GM21515 (cell line): ENCODE measurements at regions not wholly inside any gene's neighbourhood (a gene's known extent, or its start where the extent isn't known, plus 50 kb on each side); places are given as distances from the start of the nearest gene placed in this dataset.
A peak's percentile ranks its signal among the peaks of the same experiment; 100 is the strongest.
"Not testable (repeated sequence)": the region's sequence is repeated elsewhere in the genome, so short reads cannot be mapped to it uniquely, and the experiment has no call there.

ENCODE experiments used
- ATAC-seq: cut with Tn5 transposase; IDR thresholded peaks from one replicate; pipeline ENCODE4 v1.9.1; 2021; ENCODE audit not compliant: unreplicated experiment

DNA sequence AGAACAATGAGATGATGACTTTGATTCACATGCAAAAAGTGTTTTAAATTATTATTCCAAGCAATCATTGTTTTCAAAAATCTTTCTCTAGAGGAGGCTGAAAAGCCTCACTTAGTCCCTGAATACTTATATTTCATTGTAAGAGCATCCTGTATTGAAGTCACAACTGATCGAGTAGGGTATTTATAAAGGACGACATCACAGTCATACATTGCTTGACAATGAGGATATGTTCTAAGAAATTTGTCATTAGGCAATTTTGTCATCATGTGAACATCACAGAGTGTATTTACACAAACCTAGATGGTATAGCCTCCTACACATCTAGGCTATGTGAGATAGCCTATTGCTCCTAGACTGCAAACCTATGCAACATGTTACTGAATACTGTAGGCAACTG is 510.4 kb upstream of the RGMB start:
- ATAC-seq: no peak

DNA sequence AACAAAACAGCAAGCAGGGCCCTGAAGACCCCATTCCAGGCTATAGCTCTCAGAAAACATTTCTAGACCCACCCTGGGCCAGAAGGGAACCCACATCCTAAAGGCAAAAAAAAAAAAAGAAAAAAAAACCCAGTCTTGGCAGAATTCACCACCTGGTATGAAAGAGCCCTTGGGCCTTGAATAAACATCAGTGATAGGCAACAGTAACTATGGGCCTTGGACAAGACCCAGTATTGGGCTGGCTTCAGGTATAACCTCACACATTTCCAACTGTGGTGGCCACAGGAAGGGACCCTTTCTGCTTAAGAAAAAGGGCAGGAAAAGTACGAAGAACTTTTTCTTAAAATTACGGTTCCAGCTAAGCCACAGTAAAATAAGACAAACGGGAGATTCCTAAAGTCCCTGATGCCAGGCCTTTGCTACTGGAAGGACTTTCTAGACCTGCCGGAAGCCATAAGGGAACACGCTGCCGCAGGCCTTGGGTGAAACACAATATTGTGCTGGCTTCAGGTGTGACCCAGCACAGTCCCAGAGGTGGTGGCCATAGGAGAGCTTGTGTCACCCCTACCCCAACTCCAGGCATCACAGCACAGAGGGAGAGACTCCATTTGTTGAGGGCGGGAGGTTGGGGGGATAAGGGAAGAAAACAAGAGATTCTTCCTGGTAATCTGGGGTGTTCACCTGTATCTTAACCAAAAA is 505.2 kb upstream of the RGMB start:
- no peak for ATAC-seq

DNA sequence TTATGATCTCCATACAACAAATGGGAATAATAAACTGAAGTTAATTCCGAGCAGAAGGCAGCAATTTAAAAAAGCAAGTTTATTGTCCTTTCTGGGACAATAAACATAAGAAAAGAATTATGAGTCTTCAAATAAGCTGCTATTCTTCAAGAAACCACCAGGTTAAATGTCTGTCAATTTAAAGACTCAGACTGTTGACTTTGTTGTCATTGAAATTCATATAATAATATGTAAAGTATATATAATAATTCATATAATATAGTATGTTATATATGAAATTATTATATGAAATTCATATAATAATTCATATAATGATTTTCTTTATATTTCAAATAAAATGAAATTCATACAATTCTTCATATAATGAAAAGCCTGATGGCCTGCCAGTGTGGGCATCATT is 497.5 kb upstream of the RGMB start:
- no peak for ATAC-seq

DNA sequence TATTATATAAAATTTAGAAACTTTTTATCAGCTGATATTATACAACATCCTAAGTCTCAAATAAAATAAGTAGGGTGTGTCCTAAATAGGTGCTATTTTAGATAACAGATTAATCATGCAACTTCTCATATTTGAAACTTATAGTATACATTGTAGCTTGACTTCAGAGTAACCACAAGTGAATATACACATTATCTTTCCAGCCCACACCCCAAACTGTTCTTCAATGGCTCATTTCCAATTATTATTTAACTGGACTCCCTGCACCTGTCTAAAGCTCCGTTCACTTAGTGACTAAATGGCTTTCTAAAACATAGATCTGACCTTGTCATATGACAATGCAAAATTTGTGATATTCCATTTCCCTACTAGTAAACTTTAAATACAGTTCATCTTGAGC is 490.9 kb upstream of the RGMB start:
- no peak for ATAC-seq

DNA sequence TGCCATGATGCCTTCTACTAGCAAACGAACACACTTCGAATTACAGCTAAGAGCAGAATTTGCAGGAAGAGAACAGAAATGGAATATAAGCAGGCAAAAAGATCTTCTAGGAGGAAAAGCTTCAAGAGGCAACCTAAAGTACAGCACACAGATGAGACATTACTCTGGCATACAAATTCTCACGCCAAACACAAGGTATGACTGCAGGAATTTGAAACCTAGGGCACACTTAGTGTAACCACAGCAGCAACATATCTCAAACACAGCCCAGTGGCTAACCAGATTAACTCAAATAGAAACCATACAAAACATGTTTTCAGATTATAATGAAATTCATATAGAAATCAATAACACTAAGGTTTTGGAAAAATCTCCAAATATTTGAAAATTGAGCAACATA is 481.0 kb upstream of the RGMB start:
- no peak for ATAC-seq

DNA sequence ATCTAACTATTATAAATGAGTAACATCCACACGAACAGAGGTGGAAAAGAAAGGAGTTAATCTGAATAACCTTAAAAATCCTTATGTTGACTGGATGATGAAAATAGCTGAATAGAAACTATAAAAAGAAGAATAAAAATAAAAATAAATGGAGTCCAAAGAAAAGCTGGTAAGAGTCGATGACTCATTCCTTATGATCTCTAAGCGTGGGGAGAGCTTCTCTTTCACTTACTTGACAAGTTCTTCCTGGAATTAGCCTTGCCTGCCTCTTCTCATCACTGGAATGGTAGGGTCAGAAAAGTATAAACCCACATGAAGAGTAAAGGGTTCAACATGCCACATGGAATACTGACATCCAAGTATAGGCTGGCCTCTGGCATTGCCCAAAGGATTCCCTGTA is 477.0 kb upstream of the RGMB start:
- no peak for ATAC-seq

DNA sequence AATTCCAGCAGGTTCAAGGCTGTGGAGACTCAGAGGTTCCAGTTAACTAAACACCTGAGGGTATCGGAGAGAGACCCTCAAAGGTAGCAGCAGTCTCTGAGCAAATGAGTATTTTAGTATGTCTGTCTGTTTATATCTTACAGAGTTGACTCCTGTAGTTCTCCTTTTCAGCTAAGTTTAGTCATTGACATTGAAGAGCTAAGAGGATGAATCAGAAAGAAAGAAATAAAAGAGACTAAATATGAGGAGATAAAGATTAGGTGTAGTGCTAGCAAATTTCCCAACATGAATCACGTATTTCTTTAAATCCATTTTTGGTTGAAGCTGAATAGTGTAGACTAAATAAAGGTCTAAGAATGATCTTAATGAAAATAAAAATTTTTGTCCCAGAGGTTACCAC is 474.0 kb upstream of the RGMB start:
- no peak for ATAC-seq

DNA sequence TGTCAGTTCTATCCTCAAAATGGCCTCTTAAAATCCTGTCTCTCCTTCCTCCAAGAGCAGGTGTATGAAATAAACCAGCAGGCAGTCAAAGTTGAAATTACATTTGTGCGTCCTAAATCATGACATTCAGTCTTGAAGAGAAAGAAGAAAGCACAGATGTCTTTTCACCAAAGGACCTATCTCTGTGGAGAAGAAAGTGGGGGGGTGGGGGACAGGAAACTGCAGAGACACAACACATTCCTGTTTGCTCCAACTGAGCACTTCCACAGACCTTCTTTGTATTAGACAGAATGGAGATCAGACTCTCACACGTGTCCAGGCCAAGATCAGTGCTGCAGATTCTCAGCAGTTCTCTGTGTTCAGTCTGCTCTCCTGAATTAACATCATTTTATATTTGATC is 471.9 kb upstream of the RGMB start:
- ATAC-seq: no peak

DNA sequence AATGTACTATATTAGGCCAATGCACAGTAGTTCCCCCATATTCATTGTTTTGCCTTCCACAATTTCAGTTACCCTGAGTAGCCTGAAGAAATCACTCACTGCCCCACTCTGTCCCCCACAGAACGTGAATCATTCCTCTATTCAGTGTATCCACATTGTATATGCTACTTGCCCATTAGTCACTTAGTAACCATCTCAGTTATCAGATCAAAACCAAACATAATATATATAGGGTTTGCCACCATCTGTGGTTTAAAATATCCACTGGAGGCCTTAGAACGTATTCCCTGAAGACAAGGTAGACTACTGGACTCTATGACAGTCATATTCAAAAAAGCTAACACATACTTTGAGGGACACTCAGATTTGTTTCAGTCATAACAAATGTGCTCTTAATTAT is 465.7 kb upstream of the RGMB start:
- no peak for ATAC-seq

DNA sequence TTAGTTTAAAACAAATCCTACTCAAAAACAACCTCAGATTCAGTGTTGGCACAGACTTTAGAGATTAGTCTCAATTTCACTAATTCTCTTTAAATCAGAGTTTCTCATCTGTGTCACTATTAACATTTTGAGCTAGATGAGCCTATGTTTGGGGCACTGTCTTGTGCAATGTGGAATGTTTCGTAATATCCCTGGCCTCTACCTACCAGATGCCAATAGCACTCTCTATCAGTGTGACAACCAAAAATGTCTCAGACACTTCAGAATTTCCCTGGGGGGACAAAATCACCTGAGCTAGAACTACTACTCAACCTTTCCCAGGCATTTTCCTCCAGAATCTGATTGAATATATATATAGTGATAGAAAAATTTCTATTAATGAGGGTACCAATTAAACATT is 465.2 kb upstream of the RGMB start:
- ATAC-seq: no peak

DNA sequence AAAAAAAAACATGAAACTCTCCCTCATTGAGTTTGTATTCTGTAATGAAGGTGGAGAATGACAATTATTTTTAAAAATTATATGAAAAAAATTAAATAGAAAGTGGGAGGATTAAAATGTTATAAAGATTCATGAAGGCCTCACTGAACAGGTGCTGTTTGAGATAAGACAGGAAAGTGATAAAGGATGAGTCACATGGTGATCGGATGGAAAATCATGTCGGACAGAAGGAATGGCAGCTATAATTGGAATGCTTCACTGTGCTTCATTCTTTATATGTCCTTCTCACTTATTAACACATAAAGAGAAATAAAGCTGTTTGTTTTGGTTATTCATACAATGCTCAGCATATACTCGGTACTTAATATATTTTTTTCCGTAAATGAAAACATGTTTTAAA is 464.5 kb upstream of the RGMB start:
- ATAC-seq: no peak

DNA sequence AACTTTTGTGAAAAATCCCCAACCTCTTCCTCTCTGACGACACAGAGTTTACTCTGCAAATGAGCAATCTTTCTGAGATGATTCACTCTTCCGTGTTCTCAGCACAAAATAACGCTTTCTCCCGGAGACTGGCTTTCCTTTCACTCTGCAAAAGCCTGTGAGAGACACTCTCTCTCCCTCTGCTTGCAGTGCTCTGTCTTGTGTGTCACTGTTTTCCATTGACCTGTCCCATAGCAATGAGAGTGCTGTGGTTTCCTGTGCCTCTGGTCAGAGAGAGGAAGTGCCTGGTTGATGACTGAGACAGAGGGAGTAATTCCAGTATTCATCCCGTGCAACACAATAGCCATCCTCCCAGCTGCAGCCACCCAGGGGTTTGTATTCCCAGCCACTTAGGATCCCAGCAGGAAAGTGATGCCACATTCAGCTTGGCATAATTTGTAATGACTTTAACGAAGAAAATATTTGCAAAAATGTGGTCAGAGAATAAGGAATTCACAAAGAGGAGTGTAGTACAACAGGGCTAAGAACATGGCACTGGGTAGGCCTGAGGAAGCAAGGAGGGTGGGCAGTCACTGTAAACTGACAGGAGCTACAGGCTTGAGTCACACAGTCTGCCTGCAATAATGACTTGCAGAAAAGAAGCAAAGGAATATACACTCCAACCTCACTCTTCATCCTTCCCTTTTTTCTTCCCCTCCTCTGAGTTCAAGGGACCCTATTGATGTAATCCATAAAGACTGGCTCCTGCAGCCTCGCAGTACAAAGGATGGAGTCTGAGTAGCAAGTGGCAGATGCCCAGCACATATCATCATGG is 463.5 kb upstream of the RGMB start:
- peak; percentile 70 for ATAC-seq

DNA sequence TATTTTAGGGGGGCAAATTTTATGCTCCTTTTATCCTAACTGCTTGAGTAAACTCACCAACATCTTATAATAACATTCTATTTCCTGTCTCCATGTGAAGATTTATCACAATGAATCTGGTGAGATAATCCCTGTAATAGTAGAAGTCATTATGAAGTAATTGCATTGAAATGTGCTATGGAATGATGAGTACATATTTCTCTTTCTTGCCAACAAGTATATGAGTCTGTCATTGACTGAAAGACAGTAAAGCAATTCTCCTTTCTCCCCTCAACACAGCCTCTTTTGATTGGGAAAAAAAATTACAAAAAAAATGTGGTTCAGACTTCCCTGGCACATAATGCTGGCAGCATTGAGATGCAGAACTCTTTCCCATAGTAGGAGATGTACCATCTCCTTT is 459.2 kb upstream of the RGMB start:
- ATAC-seq: no peak

DNA sequence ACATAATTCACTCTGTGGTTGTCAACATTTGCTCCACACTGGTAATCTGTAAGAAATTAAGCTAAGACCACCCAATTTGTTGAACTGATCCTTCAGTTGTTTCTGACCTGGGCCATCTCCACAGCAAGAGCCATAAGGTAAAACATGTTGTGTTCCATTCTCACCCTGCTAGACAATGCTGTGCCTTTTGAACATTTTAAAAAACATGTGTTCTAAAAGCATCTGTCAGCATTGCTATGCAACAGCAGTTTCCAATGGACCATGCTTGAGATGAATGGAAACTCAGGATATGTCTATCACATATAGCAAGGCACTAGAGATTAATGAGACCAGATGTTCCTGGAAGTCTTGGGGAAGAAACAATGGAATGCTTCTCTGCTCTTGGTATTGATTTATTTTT is 455.1 kb upstream of the RGMB start:
- no peak for ATAC-seq

DNA sequence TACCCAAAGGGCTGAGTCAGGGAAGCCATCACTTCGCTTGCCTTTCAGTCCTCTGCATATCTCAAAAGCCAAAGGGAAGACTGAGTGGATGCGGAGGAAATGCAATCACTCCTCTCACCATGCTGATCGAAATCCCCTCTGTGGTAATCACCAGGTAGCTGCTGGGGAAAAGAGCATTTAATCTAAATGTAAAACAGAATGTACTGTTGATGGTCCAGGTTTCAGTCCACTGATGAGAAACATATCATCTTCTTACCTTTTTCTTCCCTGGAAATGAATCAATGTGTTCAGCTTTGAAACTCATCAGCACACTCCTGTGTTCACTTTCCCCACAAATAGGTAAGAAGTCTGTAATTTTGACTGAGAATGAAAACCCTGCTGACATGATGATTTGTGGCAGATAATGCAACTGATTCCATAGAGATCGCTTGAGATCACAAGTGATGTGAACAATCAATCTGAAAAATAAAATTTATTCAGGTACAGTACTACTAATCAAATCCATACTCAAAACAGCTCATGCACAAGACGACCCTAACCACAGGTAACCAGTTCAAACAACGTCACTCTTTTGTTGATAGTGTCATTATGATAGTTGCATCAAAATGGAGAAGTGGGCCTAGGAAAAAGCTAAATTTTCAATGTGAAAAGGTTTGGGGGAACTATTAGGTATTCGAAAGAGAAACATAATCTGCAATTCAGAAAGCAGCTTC is 454.0 kb upstream of the RGMB start:
- ATAC-seq: no peak

DNA sequence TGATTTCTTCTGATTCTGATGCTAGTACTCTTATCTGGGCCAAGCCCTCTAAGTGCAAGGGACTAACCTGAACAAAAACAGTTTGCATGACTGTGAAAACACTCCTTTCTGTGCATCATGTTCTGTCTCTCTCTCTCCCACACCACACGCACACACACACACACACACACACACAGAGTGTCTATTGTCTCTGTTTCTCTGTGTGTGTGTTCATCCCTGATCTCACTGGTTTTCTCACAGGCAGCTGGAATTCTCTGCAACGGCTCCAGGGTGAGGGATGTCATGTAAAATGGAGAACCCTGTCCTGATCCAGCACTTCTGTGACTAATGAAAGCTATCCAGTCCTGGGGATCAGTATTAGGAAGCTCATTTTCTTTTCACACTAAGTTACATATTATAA is 453.1 kb upstream of the RGMB start:
- no peak for ATAC-seq

DNA sequence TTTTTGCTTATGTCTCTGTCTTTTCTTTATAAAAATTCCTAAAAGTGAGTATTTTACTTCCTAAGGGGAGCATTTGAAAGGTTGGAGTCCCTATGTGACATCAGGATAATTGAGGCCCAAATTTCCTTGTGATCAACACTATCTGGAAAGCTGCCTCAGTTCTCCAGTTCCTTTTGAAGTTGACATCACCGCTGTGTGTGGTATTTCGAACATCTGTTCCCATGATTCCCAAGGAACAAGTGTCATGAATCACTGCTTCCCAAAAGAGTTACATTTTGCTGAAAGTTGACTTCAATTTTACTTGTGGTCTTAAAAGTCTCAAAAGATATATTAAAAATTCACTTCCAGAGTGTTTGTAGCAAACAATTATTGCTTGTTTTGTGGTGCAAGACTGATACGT is 452.1 kb upstream of the RGMB start:
- ATAC-seq: no peak

DNA sequence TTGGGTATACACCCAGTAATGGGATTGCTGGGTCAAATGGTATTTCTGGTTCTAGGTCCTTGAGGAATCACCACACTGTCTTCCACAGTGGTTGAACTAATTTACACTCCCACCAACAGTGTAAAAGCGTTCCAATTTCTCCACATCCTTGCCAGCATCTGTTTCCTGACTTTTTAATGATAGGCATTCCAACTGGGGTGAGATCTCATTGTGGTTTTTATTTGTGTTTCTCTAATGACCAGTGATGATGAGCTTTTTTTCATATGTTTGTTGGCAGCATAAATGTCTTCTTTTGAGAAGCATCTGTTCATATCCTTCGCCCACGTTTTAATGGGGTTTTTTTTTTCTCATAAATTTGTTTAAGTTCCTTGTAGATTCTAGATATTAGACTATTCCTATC is 448.3 kb upstream of the RGMB start:
- not testable (repeated sequence) for ATAC-seq

DNA sequence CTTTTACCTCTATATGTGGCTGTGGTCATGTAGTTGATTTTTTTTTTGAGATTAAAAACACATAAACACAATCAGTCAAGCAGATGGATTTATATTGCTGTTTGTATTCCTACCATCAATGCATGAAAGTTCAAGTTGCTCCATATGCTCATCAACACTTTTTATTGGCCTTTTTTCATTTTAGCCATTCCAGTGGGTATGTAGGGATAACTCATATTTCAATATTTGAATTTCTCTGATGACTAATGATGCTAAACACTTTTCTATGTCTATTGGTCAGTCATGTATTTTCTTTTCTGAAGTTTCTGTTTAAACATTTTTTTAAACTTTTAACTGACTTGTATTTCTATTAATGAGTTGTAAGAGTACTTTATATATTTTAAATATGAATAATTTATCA is 445.4 kb upstream of the RGMB start:
- ATAC-seq: no peak

DNA sequence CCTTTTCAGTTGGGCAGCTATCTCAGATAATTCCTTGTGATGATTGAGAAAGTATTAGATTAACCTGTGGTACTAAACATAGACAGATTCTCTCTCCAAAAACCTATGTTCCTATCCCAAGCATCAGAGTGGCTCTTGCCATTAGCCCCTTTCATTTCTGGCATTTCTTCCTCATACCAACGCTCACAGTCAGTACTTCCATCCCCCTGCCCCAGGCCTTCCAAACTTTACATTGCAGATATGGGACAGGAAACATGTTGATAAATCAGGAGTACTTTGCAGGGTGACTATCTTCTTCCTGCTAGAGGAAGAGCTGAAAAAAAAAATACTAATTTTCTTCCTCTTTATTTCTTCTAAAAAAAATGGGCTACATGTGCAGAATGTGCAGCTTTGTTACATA is 442.6 kb upstream of the RGMB start:
- ATAC-seq: no peak

DNA sequence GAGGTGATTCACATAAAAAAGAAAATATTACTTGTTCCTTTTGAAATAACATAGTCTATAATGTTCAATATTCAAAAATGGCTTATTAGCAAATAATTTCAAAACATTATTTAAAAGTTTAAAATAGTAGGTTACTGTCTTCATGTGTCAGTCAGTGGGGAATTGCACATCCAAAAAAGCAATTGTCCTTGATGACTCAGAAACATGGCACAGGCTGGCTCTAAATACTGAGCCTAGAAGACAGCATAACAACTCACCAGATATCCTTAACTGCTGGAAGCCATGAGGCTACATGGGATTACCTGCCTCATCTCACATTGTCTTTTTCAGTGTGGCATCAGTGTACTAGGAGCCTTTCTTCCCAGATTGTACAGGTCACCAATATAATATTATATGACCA is 439.5 kb upstream of the RGMB start:
- ATAC-seq: no peak

DNA sequence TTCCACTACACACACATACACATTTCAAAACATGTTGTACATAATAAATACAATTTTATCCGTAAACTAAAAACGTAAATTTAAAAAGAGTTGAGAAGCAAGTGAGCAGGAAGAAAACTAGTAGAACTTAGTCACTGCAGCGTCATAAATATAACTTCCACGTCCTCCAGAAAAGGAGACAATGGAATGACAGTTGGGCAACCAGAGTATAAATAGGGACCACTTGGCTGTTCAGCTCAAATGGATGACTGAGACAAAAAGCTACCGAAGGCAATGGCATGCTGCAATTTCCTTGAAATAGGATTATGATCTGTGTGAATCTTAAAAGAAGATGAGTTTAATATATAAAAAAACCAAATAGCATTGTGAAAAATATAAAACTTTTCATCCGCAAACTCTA is 438.5 kb upstream of the RGMB start:
- ATAC-seq: no peak
